ENCODE measurements at regions not wholly inside any gene's neighbourhood (a gene's known extent, or its start where the extent isn't known, plus 50 kb on each side); places are given as distances from the start of the nearest gene placed in this dataset.
"Not testable (repeated sequence)": the region's sequence is repeated elsewhere in the genome, so short reads cannot be mapped to it uniquely, and the experiment has no call there.

DNA sequence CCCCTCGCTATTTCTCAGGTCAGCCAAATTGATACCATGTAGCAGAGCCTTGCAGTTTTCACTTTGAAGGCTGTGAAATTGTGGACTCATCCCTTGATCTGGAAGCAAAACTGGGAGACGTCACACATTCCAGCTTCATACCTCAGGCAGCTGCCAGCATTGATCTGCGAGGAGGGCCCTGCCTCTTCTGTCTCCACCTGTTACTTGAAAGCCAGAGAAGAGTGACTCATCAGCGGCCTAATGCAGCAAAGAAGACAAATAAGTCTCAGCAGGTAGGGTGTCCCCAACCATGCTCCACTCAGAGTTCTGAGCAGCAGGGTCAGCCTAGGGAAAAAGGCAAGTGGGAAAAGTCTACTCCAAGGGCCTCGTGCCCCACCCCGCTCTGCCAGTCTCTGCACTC is 69.4 kb upstream of the BMP2 start:
- H3K4me1 Mint-ChIP-seq (ENCODE audit: low read depth, unreplicated experiment): peaks cover 77% of the 10 kb centered on the region
- TF ChIP-seq, protein P1, sequence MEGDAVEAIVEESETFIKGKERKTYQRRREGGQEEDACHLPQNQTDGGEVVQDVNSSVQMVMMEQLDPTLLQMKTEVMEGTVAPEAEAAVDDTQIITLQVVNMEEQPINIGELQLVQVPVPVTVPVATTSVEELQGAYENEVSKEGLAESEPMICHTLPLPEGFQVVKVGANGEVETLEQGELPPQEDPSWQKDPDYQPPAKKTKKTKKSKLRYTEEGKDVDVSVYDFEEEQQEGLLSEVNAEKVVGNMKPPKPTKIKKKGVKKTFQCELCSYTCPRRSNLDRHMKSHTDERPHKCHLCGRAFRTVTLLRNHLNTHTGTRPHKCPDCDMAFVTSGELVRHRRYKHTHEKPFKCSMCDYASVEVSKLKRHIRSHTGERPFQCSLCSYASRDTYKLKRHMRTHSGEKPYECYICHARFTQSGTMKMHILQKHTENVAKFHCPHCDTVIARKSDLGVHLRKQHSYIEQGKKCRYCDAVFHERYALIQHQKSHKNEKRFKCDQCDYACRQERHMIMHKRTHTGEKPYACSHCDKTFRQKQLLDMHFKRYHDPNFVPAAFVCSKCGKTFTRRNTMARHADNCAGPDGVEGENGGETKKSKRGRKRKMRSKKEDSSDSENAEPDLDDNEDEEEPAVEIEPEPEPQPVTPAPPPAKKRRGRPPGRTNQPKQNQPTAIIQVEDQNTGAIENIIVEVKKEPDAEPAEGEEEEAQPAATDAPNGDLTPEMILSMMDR (IDR thresholded peaks at IDR 0.05; ENCODE audit: insufficient read depth in 1 of 2, low read depth in 1 of 2, low read length in 1 of 2, severe bottlenecking in 1 of 2, unreplicated experiment in 1 of 2): no peak
- H3K9me3 ChIP-seq: no peaks in the 10 kb centered on the region
- H3K27ac Mint-ChIP-seq (ENCODE audit: unreplicated experiment): peak overlapping the region; percentile 99
- H3K4me3 Mint-ChIP-seq (ENCODE audit: unreplicated experiment): peak overlapping the region; percentile 50
- no TSS peak for BruUV-seq (replicated peaks)
- H3K36me3 ChIP-seq (ENCODE audit: control insufficient read depth, insufficient read depth, low read length): no peaks in the 10 kb centered on the region
- POLR2A ChIA-PET: interaction anchor here (2.0 kb wide), 1 partner anchor 9 kb away, joined by 24 read pairs; no protein-coding TSS in a partner anchor
- no peak overlapping the region for H3K4me3 ChIP-seq (ENCODE audit: low read depth, low read length)
- peaks cover 8% of the 10 kb centered on the region for H3K9me3 Mint-ChIP-seq (ENCODE audit: unreplicated experiment)
- intact Hi-C loops (cut with micrococcal nuclease; ENCODE audit: unreplicated experiment): no loop called here
- DNase-seq: peak; percentile 93 to 97
- peaks cover 85% of the 10 kb centered on the region for H3K4me1 ChIP-seq
- H3K27me3 ChIP-seq (replicated peaks; ENCODE audit: control insufficient read depth, insufficient read depth, low read length): no peaks in the 10 kb centered on the region
- CTCF ChIA-PET: interaction anchor here (1.0 to 1.3 kb wide), 2 partner anchors 11 to 12 kb away, joined by 3 to 5 read pairs; no protein-coding TSS in a partner anchor
- peaks cover 38% of the 10 kb centered on the region for H3K36me3 Mint-ChIP-seq (ENCODE audit: insufficient read depth, unreplicated experiment)
- H3K27me3 Mint-ChIP-seq (ENCODE audit: insufficient read depth, unreplicated experiment): no peaks in the 10 kb centered on the region

DNA sequence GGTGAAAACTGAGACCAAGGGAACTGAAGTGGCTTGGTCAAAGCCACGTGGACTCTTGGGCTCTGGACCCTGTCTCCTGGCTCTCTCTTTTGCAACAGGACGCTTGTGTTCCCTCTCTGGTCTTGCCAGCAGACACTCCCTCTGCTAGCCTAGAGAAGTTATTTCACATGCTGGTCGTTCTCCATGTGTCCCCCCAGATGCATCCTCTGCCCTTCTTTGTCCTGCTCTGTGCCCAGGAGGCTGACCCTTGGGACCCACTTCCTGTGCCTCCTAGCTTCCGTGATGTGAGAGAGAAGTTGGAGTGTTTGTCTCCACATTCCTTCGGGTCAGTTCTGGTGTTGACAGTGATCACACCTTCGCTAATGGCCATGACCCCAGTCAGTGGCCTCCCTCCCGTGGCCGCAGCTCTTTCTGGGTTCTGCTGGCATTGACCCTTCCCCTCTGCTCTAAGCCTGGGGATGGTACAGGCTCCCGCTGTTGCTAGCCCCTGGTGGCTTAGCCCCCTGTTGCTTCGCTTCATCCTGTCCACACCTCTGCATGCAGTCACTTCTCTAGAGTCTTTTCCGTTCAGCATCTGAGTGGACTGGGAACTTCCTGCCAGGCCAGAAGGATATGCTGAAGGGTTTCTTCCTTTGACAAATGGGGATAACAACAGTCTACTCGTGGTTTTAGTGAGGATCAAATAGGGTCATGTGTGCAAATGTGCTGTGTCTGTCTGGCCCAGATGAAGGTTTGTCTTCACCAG is 70.1 kb upstream of the BMP2 start:
- H3K4me1 ChIP-seq: peaks cover 85% of the 10 kb centered on the region
- peaks cover 8% of the 10 kb centered on the region for H3K9me3 Mint-ChIP-seq (ENCODE audit: unreplicated experiment)
- peak overlapping the region; percentile 99 for H3K27ac Mint-ChIP-seq (ENCODE audit: unreplicated experiment)
- BruUV-seq (replicated peaks): TSS peak; percentile 96
- H3K27me3 ChIP-seq (replicated peaks; ENCODE audit: control insufficient read depth, insufficient read depth, low read length): no peaks in the 10 kb centered on the region
- H3K4me1 Mint-ChIP-seq (ENCODE audit: low read depth, unreplicated experiment): peaks cover 78% of the 10 kb centered on the region
- ChIA-PET POLR2A (interaction anchor here (2.0 kb wide), 1 partner anchor 10 kb away, joined by 24 read pairs; no protein-coding TSS in a partner anchor), CTCF (interaction anchor here (0.6 to 1.3 kb wide), 3 partner anchors 11 to 39 kb away, joined by 3 to 5 read pairs (median 3); no protein-coding TSS in a partner anchor)
- H3K27me3 Mint-ChIP-seq (ENCODE audit: insufficient read depth, unreplicated experiment): no peaks in the 10 kb centered on the region
- TF ChIP-seq, protein P1 (IDR thresholded peaks at IDR 0.05; ENCODE audit: insufficient read depth in 1 of 2, low read depth in 1 of 2, low read length in 1 of 2, severe bottlenecking in 1 of 2, unreplicated experiment in 1 of 2): no peak
- H3K4me3 Mint-ChIP-seq (ENCODE audit: unreplicated experiment): peak overlapping the region; percentile 50
- intact Hi-C loops (cut with micrococcal nuclease; ENCODE audit: unreplicated experiment): loop anchor here (2.0 kb wide), 1 partner anchor 209 kb away; no protein-coding TSS in a partner anchor
- no peaks in the 10 kb centered on the region for H3K9me3 ChIP-seq
- peaks cover 35% of the 10 kb centered on the region for H3K36me3 Mint-ChIP-seq (ENCODE audit: insufficient read depth, unreplicated experiment)
- H3K4me3 ChIP-seq (ENCODE audit: low read depth, low read length): no peak overlapping the region
- H3K36me3 ChIP-seq (ENCODE audit: control insufficient read depth, insufficient read depth, low read length): no peaks in the 10 kb centered on the region
- peak; percentile 43 to 59 for DNase-seq

DNA sequence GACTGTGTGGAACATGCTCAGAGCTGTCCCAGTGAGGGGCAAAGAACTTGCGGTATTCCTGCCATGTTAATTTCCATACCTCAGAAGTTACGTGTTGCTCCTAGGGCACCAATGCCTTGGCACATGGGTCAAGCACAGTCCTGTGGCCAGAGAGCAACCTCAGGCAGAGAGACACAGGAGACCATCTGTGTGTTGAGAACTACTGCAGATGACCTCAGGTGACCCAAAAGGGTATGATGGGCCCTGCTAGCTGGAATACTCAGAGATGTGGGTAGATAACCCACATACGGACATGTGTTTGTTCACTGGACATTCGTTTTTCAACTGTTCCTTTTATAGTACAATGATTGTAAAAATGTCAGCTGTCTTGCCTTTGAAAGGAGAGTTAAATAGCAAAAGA is 71.5 kb upstream of the BMP2 start:
- Histone ChIP-seq H3K27me3 (replicated peaks; ENCODE audit: control insufficient read depth, insufficient read depth, low read length) (no peaks in the 10 kb centered on the region), H3K4me3 (ENCODE audit: low read depth, low read length) (no peak overlapping the region), H3K4me1 (peaks cover 85% of the 10 kb centered on the region), H3K9me3 (no peaks in the 10 kb centered on the region), H3K36me3 (ENCODE audit: control insufficient read depth, insufficient read depth, low read length) (no peaks in the 10 kb centered on the region)
- no peak for DNase-seq
- Mint-ChIP-seq H3K4me1 (ENCODE audit: low read depth, unreplicated experiment) (peaks cover 80% of the 10 kb centered on the region), H3K27ac (ENCODE audit: unreplicated experiment) (peak overlapping the region; percentile 99), H3K4me3 (ENCODE audit: unreplicated experiment) (no peak overlapping the region), H3K27me3 (ENCODE audit: insufficient read depth, unreplicated experiment) (no peaks in the 10 kb centered on the region), H3K9me3 (ENCODE audit: unreplicated experiment) (peaks cover 8% of the 10 kb centered on the region), H3K36me3 (ENCODE audit: insufficient read depth, unreplicated experiment) (peaks cover 34% of the 10 kb centered on the region)
- no TSS peak for BruUV-seq (replicated peaks)
- TF ChIP-seq, protein P1 (IDR thresholded peaks at IDR 0.05; ENCODE audit: insufficient read depth in 1 of 2, low read depth in 1 of 2, low read length in 1 of 2, severe bottlenecking in 1 of 2, unreplicated experiment in 1 of 2): no peak
- intact Hi-C loops (cut with micrococcal nuclease; ENCODE audit: unreplicated experiment): loop anchor here (2.0 kb wide), 1 partner anchor 207 kb away; no protein-coding TSS in a partner anchor
- ChIA-PET CTCF (no interaction called here), POLR2A (no interaction called here)

DNA sequence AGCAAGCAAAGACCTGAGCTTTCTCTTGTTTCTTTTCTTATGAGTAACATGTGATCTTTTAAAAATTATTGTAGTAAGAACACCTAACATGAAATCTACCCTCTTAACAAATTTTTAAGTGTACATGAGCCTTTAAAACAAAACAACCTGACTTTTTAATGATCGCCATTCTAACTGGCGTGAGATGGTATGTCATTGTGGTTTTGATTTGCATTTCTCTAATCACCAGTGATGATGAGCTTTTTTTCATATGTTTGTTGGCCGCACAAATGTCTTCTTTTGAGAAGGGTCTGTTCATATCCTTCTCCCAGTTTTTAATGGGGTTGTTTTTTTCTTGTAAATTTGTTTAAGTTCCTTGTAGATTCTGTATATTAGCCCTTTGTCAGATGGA is 73.7 kb upstream of the BMP2 start:
- H3K4me1 ChIP-seq: peaks cover 67% of the 10 kb centered on the region
- H3K27me3 ChIP-seq (replicated peaks; ENCODE audit: control insufficient read depth, insufficient read depth, low read length); H3K27me3 Mint-ChIP-seq (ENCODE audit: insufficient read depth, unreplicated experiment); intact Hi-C loops (cut with micrococcal nuclease; ENCODE audit: unreplicated experiment); H3K9me3 ChIP-seq; H3K9me3 Mint-ChIP-seq (ENCODE audit: unreplicated experiment); H3K4me3 ChIP-seq (ENCODE audit: low read depth, low read length); H3K4me3 Mint-ChIP-seq (ENCODE audit: unreplicated experiment); H3K36me3 ChIP-seq (ENCODE audit: control insufficient read depth, insufficient read depth, low read length); DNase-seq: not testable (repeated sequence)
- CTCF ChIA-PET: interaction anchor here (1.2 kb wide), 1 partner anchor 10 kb away, joined by 3 read pairs; no protein-coding TSS in a partner anchor
- POLR2A ChIA-PET: interaction anchor here (0.7 to 0.8 kb wide), 2 partner anchors 10 to 15 kb away, joined by 3 read pairs; no protein-coding TSS in a partner anchor
- peaks cover 67% of the 10 kb centered on the region for H3K4me1 Mint-ChIP-seq (ENCODE audit: low read depth, unreplicated experiment)
- H3K27ac Mint-ChIP-seq (ENCODE audit: unreplicated experiment): peak overlapping the region; percentile 99
- peaks cover 32% of the 10 kb centered on the region for H3K36me3 Mint-ChIP-seq (ENCODE audit: insufficient read depth, unreplicated experiment)
- BruUV-seq (replicated peaks): TSS peak; percentile 46
